Caco-2 (cell line): ENCODE measurements at regions not wholly inside any gene's neighbourhood (a gene's known extent, or its start where the extent isn't known, plus 50 kb on each side); places are given as distances from the start of the nearest gene placed in this dataset.

ENCODE experiments used
- BruUV-seq: library from RNA; stranded (reverse); fragments of 400-500 nt; replicated peaks from 2 replicates; lab custom pipeline; 2021; lab: Mats Ljungman, UMichigan
- CTCF ChIA-PET: fragments of 300-600 bp; sonication (Branson Sonifier 250); formaldehyde crosslinking; loops from one replicate; lab custom pipeline; 2022; ENCODE audit warnings: antibody characterized with exemption; lab: Charles Lee
- POLR2A ChIA-PET: fragments of 300-600 bp; sonication (Branson Sonifier 250); formaldehyde crosslinking; loops from one replicate; lab custom pipeline; 2022; ENCODE audit warnings: antibody characterized with exemption; lab: Charles Lee
- DNase-seq, 2 experiments: peaks; one replicate each; pipeline versions ENCODE4 v3.0.0 to v3.0.0-alpha.2; 2020 to 2022
- H3K27me3 ChIP-seq: replicated peaks from 2 replicates; pipeline ENCODE4 v1.6.0; 2011; ENCODE audit warnings: low read length; ENCODE audit not compliant: control insufficient read depth, insufficient read depth
- H3K36me3 ChIP-seq: 2 replicates; pipeline ENCODE4 v1.5.1; 2011; ENCODE audit warnings: low read length; ENCODE audit not compliant: control insufficient read depth, insufficient read depth
- H3K4me1 ChIP-seq: fragments of 250-450 bp; sonication (Bioruptor Pico); 2 replicates; pipeline ENCODE4 v1.5.1; 2020; ENCODE audit warnings: mild to moderate bottlenecking
- H3K4me3 ChIP-seq: 2 replicates; pipeline ENCODE4 v1.5.1; 2011; ENCODE audit warnings: low read depth, mild to moderate bottlenecking, control low read depth, low read length
- H3K9me3 ChIP-seq: fragments of 250-450 bp; sonication (Bioruptor Pico); 2 replicates; pipeline ENCODE4 v1.5.1; 2020; ENCODE audit warnings: mild to moderate bottlenecking, moderate library complexity
- H3K27ac Mint-ChIP-seq: one replicate; pipeline ENCODE4 v1.8.0; 2022; ENCODE audit warnings: mixed read lengths; ENCODE audit not compliant: unreplicated experiment
- H3K27me3 Mint-ChIP-seq: one replicate; pipeline ENCODE4 v1.8.0; 2022; ENCODE audit warnings: mixed read lengths; ENCODE audit not compliant: insufficient read depth, unreplicated experiment
- H3K36me3 Mint-ChIP-seq: one replicate; pipeline ENCODE4 v1.8.0; 2022; ENCODE audit warnings: mild to moderate bottlenecking, mixed read lengths; ENCODE audit not compliant: insufficient read depth, unreplicated experiment
- H3K4me1 Mint-ChIP-seq: one replicate; pipeline ENCODE4 v1.8.0; 2022; ENCODE audit warnings: low read depth, mixed read lengths; ENCODE audit not compliant: unreplicated experiment
- H3K4me3 Mint-ChIP-seq: one replicate; pipeline ENCODE4 v1.8.0; 2022; ENCODE audit warnings: mild to moderate bottlenecking, moderate library complexity, mixed read lengths; ENCODE audit not compliant: unreplicated experiment
- H3K9me3 Mint-ChIP-seq: one replicate; pipeline ENCODE4 v1.8.0; 2022; ENCODE audit warnings: mixed read lengths; ENCODE audit not compliant: unreplicated experiment
- intact Hi-C: fragments of 100-400 bp; cut with micrococcal nuclease; formaldehyde crosslinking; loops from one replicate; pipeline ENCODE4 v1.10.0; 2022; ENCODE audit not compliant: unreplicated experiment
- TF ChIP-seq, protein P1 (sequence below), 2 experiments: fragments of 200-600 bp in 1 of 2; IDR thresholded peaks; 1 replicate in 1 of 2; 2 replicates in 1 of 2; pipeline versions ENCODE4 v1.5.1 to v1.8.0; 2011 to 2022; ENCODE audit warnings: antibody characterized with exemption in 1 of 2, control low read depth in 1 of 2, inconsistent platforms in 1 of 2, low read depth in 1 of 2, low read length in 1 of 2, mild to moderate bottlenecking in 1 of 2, moderate library complexity in 1 of 2; ENCODE audit not compliant: insufficient read depth in 1 of 2, severe bottlenecking in 1 of 2, unreplicated experiment in 1 of 2

DNA sequence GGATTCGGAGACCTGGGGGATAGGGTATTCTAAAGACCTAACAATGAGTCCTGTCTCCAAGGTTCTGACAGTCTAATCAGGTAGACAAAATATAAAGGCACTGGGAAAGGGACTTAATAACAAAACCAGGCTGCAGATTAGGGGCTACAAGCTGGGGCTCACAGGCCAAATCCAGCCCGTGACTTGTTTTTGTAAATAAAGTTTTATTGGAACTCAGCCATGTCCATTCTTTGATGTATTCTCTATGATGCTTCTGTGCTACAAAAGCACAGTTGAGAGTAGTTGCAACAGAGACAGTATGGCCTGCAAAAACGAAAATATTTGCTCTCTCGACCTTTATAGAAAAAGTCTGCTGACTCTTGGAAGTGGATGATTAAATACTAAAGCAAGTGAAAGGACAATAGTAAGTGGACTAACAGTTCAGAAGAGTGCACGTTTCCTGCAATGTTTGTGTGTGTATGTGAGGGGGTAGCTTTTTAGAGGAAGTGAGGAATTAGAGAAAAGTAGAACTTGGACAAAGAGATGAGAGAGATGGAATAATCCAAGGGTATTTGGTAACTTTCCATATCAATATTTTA is 115.4 kb upstream of the ZFHX3 start:
- no TSS peak for BruUV-seq
- ChIA-PET CTCF (no interaction called here), POLR2A (no interaction called here)
- Histone ChIP-seq H3K4me1 (peaks cover 8% of the 10 kb centered on the region; the same call in 1 of the 2 replicates), H3K27me3 (no peaks in the 10 kb centered on the region), H3K36me3 (no peaks in the 10 kb centered on the region), H3K4me3 (no peak overlapping the region), H3K9me3 (no peaks in the 10 kb centered on the region; the same call in 1 of the 2 replicates)
- Mint-ChIP-seq H3K27ac (no peak overlapping the region), H3K4me3 (no peak overlapping the region), H3K4me1 (peaks cover 6% of the 10 kb centered on the region), H3K36me3 (no peaks in the 10 kb centered on the region), H3K27me3 (peaks cover 5% of the 10 kb centered on the region), H3K9me3 (peaks cover 6% of the 10 kb centered on the region)
- TF ChIP-seq, protein P1, sequence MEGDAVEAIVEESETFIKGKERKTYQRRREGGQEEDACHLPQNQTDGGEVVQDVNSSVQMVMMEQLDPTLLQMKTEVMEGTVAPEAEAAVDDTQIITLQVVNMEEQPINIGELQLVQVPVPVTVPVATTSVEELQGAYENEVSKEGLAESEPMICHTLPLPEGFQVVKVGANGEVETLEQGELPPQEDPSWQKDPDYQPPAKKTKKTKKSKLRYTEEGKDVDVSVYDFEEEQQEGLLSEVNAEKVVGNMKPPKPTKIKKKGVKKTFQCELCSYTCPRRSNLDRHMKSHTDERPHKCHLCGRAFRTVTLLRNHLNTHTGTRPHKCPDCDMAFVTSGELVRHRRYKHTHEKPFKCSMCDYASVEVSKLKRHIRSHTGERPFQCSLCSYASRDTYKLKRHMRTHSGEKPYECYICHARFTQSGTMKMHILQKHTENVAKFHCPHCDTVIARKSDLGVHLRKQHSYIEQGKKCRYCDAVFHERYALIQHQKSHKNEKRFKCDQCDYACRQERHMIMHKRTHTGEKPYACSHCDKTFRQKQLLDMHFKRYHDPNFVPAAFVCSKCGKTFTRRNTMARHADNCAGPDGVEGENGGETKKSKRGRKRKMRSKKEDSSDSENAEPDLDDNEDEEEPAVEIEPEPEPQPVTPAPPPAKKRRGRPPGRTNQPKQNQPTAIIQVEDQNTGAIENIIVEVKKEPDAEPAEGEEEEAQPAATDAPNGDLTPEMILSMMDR (IDR thresholded peaks at IDR 0.05; ENCODE audit: insufficient read depth in 1 of 2, low read depth in 1 of 2, low read length in 1 of 2, severe bottlenecking in 1 of 2, unreplicated experiment in 1 of 2), result no peak
- DNase-seq, result no peak
- intact Hi-C loops, result no loop called here

DNA sequence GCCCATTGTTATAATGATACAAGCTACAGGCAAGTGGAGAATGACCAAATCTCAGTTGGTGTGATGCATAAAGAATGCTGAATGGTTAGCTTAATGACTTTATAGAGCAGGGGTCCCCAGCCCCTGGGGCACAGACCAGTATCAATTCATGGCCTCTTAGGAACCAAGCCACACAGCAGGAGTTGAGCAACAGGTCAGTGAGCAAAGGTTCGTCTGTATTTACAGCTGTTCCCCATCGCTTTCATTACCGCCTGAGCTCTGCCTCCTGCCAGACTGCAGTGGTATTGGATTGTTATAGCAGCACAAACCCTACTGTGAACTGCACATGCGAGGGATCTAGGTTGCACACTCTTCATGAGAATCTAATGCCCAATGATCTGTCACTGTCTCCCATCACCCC is 114.0 kb upstream of the ZFHX3 start:
- POLR2A ChIA-PET, result no interaction called here
- Histone ChIP-seq H3K9me3 (no peaks in the 10 kb centered on the region; the same call in 1 of the 2 replicates), H3K27me3 (no peaks in the 10 kb centered on the region), H3K36me3 (no peaks in the 10 kb centered on the region), H3K4me3 (no peak overlapping the region), H3K4me1 (peaks cover 8% of the 10 kb centered on the region; the same call in 1 of the 2 replicates)
- no peaks in the 10 kb centered on the region for H3K27me3 Mint-ChIP-seq
- no peaks in the 10 kb centered on the region for H3K36me3 Mint-ChIP-seq
- peaks cover 6% of the 10 kb centered on the region for H3K4me1 Mint-ChIP-seq
- CTCF ChIA-PET, result interaction anchor here (0.6 kb wide), 1 partner anchor 103 kb away, joined by 3 read pairs; no protein-coding TSS in a partner anchor
- DNase-seq, result peak in 1 of 2 experiments; percentile 23
- intact Hi-C loops, result no loop called here
- no TSS peak for BruUV-seq
- no peak overlapping the region for H3K4me3 Mint-ChIP-seq
- TF ChIP-seq, protein P1 (IDR thresholded peaks at IDR 0.05; ENCODE audit: insufficient read depth in 1 of 2, low read depth in 1 of 2, low read length in 1 of 2, severe bottlenecking in 1 of 2, unreplicated experiment in 1 of 2), result peak in 1 of 2 experiments; percentile 24
- peaks cover 10% of the 10 kb centered on the region for H3K9me3 Mint-ChIP-seq
- H3K27ac Mint-ChIP-seq, result no peak overlapping the region

DNA sequence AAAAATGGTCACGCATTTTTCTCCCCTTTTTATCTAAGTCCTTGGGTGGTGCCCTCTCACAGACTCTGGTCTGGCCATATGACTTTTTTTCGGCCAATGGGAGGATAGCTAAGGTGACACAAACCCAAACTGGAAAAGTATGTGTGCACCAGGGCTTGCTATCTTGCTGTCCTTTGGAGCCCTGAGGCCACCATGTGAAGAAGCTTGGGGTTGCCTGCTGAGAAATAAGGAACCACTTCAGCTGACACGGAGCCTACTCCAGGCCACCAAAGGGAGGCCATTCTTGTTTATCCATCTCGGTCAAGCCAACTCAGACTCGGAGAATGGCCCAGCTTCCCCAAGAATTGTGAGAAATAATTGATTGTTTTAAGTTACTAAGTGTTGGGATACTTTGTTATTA is 111.4 kb upstream of the ZFHX3 start:
- Histone ChIP-seq H3K4me3 (no peak overlapping the region), H3K36me3 (no peaks in the 10 kb centered on the region), H3K9me3 (no peaks in the 10 kb centered on the region; the same call in 1 of the 2 replicates), H3K27me3 (no peaks in the 10 kb centered on the region), H3K4me1 (peaks cover 8% of the 10 kb centered on the region; the same call in 1 of the 2 replicates)
- Mint-ChIP-seq H3K9me3 (peaks cover 10% of the 10 kb centered on the region), H3K36me3 (no peaks in the 10 kb centered on the region), H3K4me1 (no peaks in the 10 kb centered on the region), H3K27ac (no peak overlapping the region), H3K4me3 (no peak overlapping the region), H3K27me3 (no peaks in the 10 kb centered on the region)
- DNase-seq, result no peak
- ChIA-PET POLR2A (no interaction called here), CTCF (interaction anchor here (0.5 to 1.2 kb wide), 2 partner anchors 327 to 331 kb away, joined by 3 to 4 read pairs; no protein-coding TSS in a partner anchor)
- BruUV-seq, result no TSS peak
- intact Hi-C loops, result no loop called here
- TF ChIP-seq, protein P1 (IDR thresholded peaks at IDR 0.05; ENCODE audit: insufficient read depth in 1 of 2, low read depth in 1 of 2, low read length in 1 of 2, severe bottlenecking in 1 of 2, unreplicated experiment in 1 of 2), result no peak
